HepG2 (cell line): ENCODE measurements at regions not wholly inside any gene's neighbourhood (a gene's known extent, or its start where the extent isn't known, plus 50 kb on each side); places are given as distances from the start of the nearest gene placed in this dataset.

Experiments used
- ATAC-seq: fragments of 200-7000 bp; cut with Tn5 transposase; 3 replicates; pipeline ENCODE4 v1.9.1; 2020; ENCODE audit warnings: mild to moderate bottlenecking, moderate library complexity
- BruUV-seq: library from RNA; stranded (reverse); fragments of 400-500 nt; replicated peaks from 2 replicates; lab custom pipeline; 2021; lab: Mats Ljungman, UMichigan
- CTCF ChIA-PET: fragments of 300-600 bp; formaldehyde crosslinking; extraction: SDS; loops from one replicate; lab custom pipeline; 2021; ENCODE audit warnings: low total read pairs, inconsistent platforms, low intra/inter-chr PET ratio; lab: Yijun Ruan, JAX
- POLR2A ChIA-PET: fragments of 350-600 bp; sonication (Branson Sonifier 250); formaldehyde crosslinking; loops from one replicate; lab custom pipeline; 2020; ENCODE audit warnings: antibody characterized with exemption, inconsistent platforms; lab: Yijun Ruan, JAX
- DNase-seq: peaks from one replicate; pipeline ENCODE4 v3.0.0-alpha.2; 2015; ENCODE audit warnings: low spot score
- FAIRE-seq: peaks from 3 replicates; lab custom pipeline; 2011; peaks lifted over from hg19 to GRCh38; lab: Jason Lieb, UNC
- H2AFZ ChIP-seq: one replicate; pipeline ENCODE4 v1.6.1; 2011; ENCODE audit warnings: low read length, inconsistent platforms
- H3K27ac ChIP-seq: fragments of 300-600 bp; 3 replicates; pipeline ENCODE4 v1.8.0; 2011; ENCODE audit warnings: mixed run types, mild to moderate bottlenecking, mixed read lengths, low read length, inconsistent platforms; ENCODE audit not compliant: insufficient read depth; ENCODE audit errors: extremely low read length
- H3K27me3 ChIP-seq, 2 experiments: fragments of 200-600 bp in 1 of 2; 2 replicates in 1 of 2; 3 replicates in 1 of 2; pipeline versions ENCODE4 v1.6.0 to v1.8.0; 2011; ENCODE audit warnings: low read length in 2 of 2, mild to moderate bottlenecking in 2 of 2, moderate library complexity in 2 of 2, inconsistent platforms in 1 of 2; ENCODE audit not compliant: insufficient read depth in 2 of 2, control insufficient read depth in 1 of 2
- H3K36me3 ChIP-seq, 2 experiments: fragments of 200-600 bp in 1 of 2; replicated peaks in 1 of 2; 2 replicates in 1 of 2; 3 replicates in 1 of 2; pipeline versions ENCODE4 v1.5.1 to v1.8.0; 2011; ENCODE audit warnings: low read length in 2 of 2, inconsistent platforms in 1 of 2; ENCODE audit not compliant: insufficient read depth in 2 of 2, control insufficient read depth in 1 of 2
- H3K4me1 ChIP-seq: 2 replicates; pipeline ENCODE4 v1.5.1; 2012; ENCODE audit warnings: low read length, inconsistent platforms; ENCODE audit not compliant: insufficient read depth
- H3K4me2 ChIP-seq: 2 replicates; pipeline ENCODE4 v1.6.0; 2011; ENCODE audit warnings: low read depth, low read length, inconsistent platforms
- H3K4me3 ChIP-seq, 3 experiments: fragments of 200-600 bp in 1 of 3; sonication (generic), shearing (Covaris generic) in 1 of 3; replicated peaks in 1 of 3; 2 replicates each; pipeline ENCODE4 v1.5.1; 2011 to 2016; ENCODE audit warnings: low read length in 3 of 3, inconsistent platforms in 2 of 3, low read depth in 2 of 3, mild to moderate bottlenecking in 2 of 3, control low read depth in 1 of 3, mixed read lengths in 1 of 3; ENCODE audit not compliant: insufficient read depth in 1 of 3
- H3K79me2 ChIP-seq: one replicate; pipeline ENCODE4 v1.6.1; 2011; ENCODE audit warnings: low read length, inconsistent platforms; ENCODE audit not compliant: insufficient read depth
- H3K9ac ChIP-seq: 2 replicates; pipeline ENCODE4 v1.6.0; 2011; ENCODE audit warnings: mild to moderate bottlenecking, low read depth, low read length, inconsistent platforms; ENCODE audit not compliant: insufficient read depth
- H3K9me3 ChIP-seq: 2 replicates; pipeline ENCODE4 v1.5.1; 2012; ENCODE audit warnings: mild to moderate bottlenecking, low read length
- H4K20me1 ChIP-seq: 2 replicates; pipeline ENCODE4 v1.6.0; 2011; ENCODE audit warnings: inconsistent platforms, mild to moderate bottlenecking, low read length, moderate library complexity; ENCODE audit not compliant: insufficient read depth
- CEBPB ChIP-seq: IDR thresholded peaks from 2 replicates; pipeline ENCODE4 v1.6.1; 2011; ENCODE audit warnings: low read depth, low read length, improper control_type of control experiment, borderline replicate concordance
- CEBPG ChIP-seq: IDR thresholded peaks from 2 replicates; pipeline ENCODE4 v1.6.1; 2016
- PRDM10 ChIP-seq: sonication (generic); formaldehyde crosslinking; IDR thresholded peaks from 2 replicates; pipeline ENCODE4 v1.4.0; 2020; ENCODE audit warnings: low read depth, missing genetic modification reagents
- RBM22 ChIP-seq: fragments of 200-400 bp; formaldehyde crosslinking; optimal IDR thresholded peaks from 2 replicates; pipeline ENCODE3; 2017; ENCODE audit warnings: mild to moderate bottlenecking, low read length, moderate library complexity
- SMAD3 ChIP-seq: sonication (generic); formaldehyde crosslinking; IDR thresholded peaks from 2 replicates; pipeline ENCODE4 v1.4.0; 2020; ENCODE audit warnings: missing genetic modification reagents
- ZNF224 ChIP-seq: sonication (generic); formaldehyde crosslinking; IDR thresholded peaks from 2 replicates; pipeline ENCODE4 v1.5.0; 2020; ENCODE audit warnings: mild to moderate bottlenecking, missing genetic modification reagents
- ZNF652 ChIP-seq: IDR thresholded peaks from 2 replicates; pipeline ENCODE4 v1.6.1; 2016; ENCODE audit warnings: low read depth, borderline replicate concordance
- WGBS: methylation state at CpG from one replicate; pipeline ENCODE4 v1.1.6; 2017; ENCODE audit warnings: low lambda C conversion rate; 5-methylcytosine and 5-hydroxymethylcytosine counted together
- in situ Hi-C: cut with HindIII; loops from 2 replicates; pipeline ENCODE4 v1.10.0; 2017; ENCODE audit warnings: low pct_unique_long_range_greater_than_20kb; ENCODE audit not compliant: extremely low pct_ligation_motif_present
- intact Hi-C: fragments of 100-400 bp; cut with micrococcal nuclease; formaldehyde crosslinking; loops from one replicate; pipeline ENCODE4 v1.10.0; 2022; ENCODE audit not compliant: unreplicated experiment

GRCh38 chr5:138694146-138694545 lies 59.1 kb upstream of the CTNNA1 start:
- ChIA-PET CTCF (no interaction called here), POLR2A (no interaction called here)
- H3K9me3 ChIP-seq = no peaks in the 10 kb centered on the region
- no peaks in the 10 kb centered on the region for H4K20me1 ChIP-seq
- H3K4me3 ChIP-seq = no peak overlapping the region
- FAIRE-seq (no peak), ATAC-seq (no peak), DNase-seq (no peak)
- H2AFZ ChIP-seq = no peak overlapping the region
- H3K36me3 ChIP-seq = no peaks in the 10 kb centered on the region
- intact Hi-C loops (no loop called here), in situ Hi-C loops (no loop called here)
- no peak overlapping the region for H3K9ac ChIP-seq
- TF ChIP-seq ZNF652 (CRISPR knock-in tag) (no peak), RBM22 (no peak), ZNF224 (CRISPR knock-in tag) (no peak)
- BruUV-seq = no TSS peak
- H3K4me2 ChIP-seq = no peak overlapping the region
- no peaks in the 10 kb centered on the region for H3K79me2 ChIP-seq
- peaks cover 18% of the 10 kb centered on the region for H3K4me1 ChIP-seq
- H3K27ac ChIP-seq = no peak overlapping the region
- 49% methylated on average over 3 of the region's 3 CpGs for WGBS
- H3K27me3 ChIP-seq = no peaks in the 10 kb centered on the region; a peak in 2 of 5 replicates

GRCh38 chr5:138692370-138692769 lies 60.9 kb upstream of the CTNNA1 start:
- POLR2A ChIA-PET = no interaction called here
- Histone ChIP-seq H3K4me1 (no peaks in the 10 kb centered on the region), H3K9me3 (no peaks in the 10 kb centered on the region), H3K27me3 (no peaks in the 10 kb centered on the region; a peak in 2 of 5 replicates), H3K79me2 (no peaks in the 10 kb centered on the region), H3K4me2 (no peak overlapping the region), H2AFZ (no peak overlapping the region), H3K36me3 (no peaks in the 10 kb centered on the region), H3K4me3 (no peak overlapping the region), H3K27ac (no peak overlapping the region), H3K9ac (no peak overlapping the region), H4K20me1 (no peaks in the 10 kb centered on the region)
- intact Hi-C loops = no loop called here
- CTCF ChIA-PET = no interaction called here
- in situ Hi-C loops = no loop called here
- no peak for ATAC-seq
- no TSS peak for BruUV-seq
- DNase-seq = no peak
- FAIRE-seq = no peak
- TF ChIP-seq CEBPB (peak; percentile 32; the same call in 1 of the 2 replicates), CEBPG (0 out of 2 replicates have a peak, but pooled peaks have one; percentile 19), PRDM10 (CRISPR knock-in tag) (no peak), SMAD3 (no peak)
